ENCODE measurements at regions not wholly inside any gene's neighbourhood (a gene's known extent, or its start where the extent isn't known, plus 50 kb on each side); places are given as distances from the start of the nearest gene placed in this dataset.

DNA sequence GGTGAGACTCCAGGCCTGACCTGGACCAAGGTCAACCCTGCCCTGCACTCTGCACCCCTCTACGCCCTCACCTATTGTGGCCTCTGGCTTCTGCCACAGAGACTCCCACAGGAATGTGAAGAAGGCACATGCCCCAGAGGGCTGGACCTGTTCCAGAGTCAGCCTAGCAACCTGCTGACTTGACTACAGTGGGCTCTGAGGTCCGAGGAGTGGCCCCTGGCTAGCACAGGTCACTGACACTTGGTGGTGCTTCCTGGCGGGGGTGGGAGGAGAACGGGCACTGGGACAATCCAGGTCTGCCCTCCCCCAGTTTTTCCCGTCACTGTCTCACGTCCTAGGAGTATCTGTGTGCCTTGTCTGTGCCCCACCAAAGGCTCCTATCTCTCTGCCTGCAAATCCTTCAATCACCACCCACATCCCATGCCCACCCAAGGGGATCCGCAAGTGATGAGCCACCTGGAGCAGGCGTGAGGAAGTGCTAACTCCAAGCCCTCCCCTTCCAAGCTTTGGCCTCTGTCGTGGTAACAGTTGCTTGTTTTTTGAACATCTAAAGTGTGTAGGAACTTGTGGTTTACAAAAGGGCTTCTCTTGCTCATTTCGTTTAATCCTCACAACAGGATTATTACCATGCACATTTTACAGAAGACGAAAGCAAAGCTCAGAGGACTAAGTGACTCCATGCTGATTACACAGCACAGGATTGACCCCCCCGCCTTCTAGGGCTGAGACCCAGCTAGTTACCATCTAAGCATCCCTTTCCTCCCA is 86.2 kb downstream of the MCFD2 start:
- no peaks in the 10 kb centered on the region for H3K36me3 Mint-ChIP-seq (ENCODE audit: low read depth)
- TF ChIP-seq, protein P1, sequence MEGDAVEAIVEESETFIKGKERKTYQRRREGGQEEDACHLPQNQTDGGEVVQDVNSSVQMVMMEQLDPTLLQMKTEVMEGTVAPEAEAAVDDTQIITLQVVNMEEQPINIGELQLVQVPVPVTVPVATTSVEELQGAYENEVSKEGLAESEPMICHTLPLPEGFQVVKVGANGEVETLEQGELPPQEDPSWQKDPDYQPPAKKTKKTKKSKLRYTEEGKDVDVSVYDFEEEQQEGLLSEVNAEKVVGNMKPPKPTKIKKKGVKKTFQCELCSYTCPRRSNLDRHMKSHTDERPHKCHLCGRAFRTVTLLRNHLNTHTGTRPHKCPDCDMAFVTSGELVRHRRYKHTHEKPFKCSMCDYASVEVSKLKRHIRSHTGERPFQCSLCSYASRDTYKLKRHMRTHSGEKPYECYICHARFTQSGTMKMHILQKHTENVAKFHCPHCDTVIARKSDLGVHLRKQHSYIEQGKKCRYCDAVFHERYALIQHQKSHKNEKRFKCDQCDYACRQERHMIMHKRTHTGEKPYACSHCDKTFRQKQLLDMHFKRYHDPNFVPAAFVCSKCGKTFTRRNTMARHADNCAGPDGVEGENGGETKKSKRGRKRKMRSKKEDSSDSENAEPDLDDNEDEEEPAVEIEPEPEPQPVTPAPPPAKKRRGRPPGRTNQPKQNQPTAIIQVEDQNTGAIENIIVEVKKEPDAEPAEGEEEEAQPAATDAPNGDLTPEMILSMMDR (IDR thresholded peaks at IDR 0.05; ENCODE audit: unreplicated experiment in 3 of 3) = no peak
- peaks cover 5% of the 10 kb centered on the region for H3K4me1 Mint-ChIP-seq
- H3K9me3 Mint-ChIP-seq = peaks cover 5% of the 10 kb centered on the region
- H3K4me3 Mint-ChIP-seq = no peak overlapping the region
- peak overlapping the region in 1 of 3 experiments; percentile 22 for H3K27ac Mint-ChIP-seq
- no peaks in the 10 kb centered on the region for H3K27me3 Mint-ChIP-seq (ENCODE audit: low read depth)

DNA sequence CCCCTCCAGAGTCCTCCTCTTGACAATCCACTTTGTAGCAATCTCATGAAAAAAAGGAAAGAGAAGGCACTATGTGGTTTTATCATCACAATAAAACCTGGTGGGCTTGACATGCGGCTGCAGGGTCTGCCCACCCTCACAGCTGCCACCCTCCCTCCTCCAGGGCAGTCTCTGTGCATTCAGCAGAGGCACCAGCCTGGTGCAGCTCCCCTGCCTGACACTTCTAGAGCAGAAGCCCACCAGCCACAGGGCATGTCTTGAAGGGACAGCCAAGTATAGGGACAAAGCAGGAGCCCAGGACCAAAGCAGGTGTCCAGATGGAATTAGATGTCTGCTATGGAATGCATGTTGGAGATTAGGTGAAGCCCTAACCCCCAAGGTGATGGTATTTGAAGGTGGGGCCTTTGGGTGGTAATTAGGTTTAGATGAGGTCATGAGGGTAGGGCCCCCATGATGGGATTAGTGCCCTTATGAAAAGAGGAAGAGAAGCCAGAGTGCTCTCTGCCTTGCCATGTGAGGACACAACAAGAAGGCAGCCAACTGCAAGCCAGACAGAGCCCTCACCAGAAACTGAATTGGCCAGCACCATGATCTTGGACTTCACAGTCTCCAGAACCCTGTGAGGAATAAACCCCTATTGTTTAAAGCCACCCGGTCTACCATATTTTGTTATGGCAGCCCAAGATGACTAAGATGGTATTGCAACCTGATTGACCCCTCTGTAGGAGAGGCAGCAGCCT is 86.9 kb downstream of the MCFD2 start:
- H3K27me3 Mint-ChIP-seq (ENCODE audit: low read depth) = no peaks in the 10 kb centered on the region
- H3K9me3 Mint-ChIP-seq = peaks cover 3% of the 10 kb centered on the region
- TF ChIP-seq, protein P1 (IDR thresholded peaks at IDR 0.05; ENCODE audit: unreplicated experiment in 3 of 3) = no peak
- no peak overlapping the region for H3K4me3 Mint-ChIP-seq
- peaks cover 5% of the 10 kb centered on the region for H3K4me1 Mint-ChIP-seq
- H3K27ac Mint-ChIP-seq = peak overlapping the region in 1 of 3 experiments; percentile 74
- no peaks in the 10 kb centered on the region for H3K36me3 Mint-ChIP-seq (ENCODE audit: low read depth)

DNA sequence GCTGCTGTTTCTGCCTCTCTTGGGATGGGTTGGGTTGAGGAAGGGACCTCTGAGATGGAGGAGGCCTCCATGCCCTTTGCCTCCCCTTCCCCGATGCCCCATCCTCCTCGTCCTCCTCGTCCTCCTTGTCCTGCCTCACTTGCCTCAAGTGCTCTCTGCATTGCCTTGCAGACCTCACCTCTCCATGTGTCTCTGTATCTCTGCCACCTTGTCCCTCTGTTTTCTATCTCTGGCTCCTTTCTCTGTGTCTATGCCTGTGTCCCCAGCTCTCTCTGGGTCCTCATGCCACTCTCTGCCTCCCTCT is 87.5 kb downstream of the MCFD2 start:
- TF ChIP-seq, protein P1 (IDR thresholded peaks at IDR 0.05; ENCODE audit: unreplicated experiment in 3 of 3) = no peak
- no peaks in the 10 kb centered on the region for H3K36me3 Mint-ChIP-seq (ENCODE audit: low read depth)
- peaks cover 5% of the 10 kb centered on the region for H3K4me1 Mint-ChIP-seq
- H3K9me3 Mint-ChIP-seq = no peaks in the 10 kb centered on the region
- peak overlapping the region in 1 of 3 experiments; percentile 74 for H3K27ac Mint-ChIP-seq
- peaks cover 1% of the 10 kb centered on the region for H3K27me3 Mint-ChIP-seq (ENCODE audit: low read depth)
- H3K4me3 Mint-ChIP-seq = no peak overlapping the region

DNA sequence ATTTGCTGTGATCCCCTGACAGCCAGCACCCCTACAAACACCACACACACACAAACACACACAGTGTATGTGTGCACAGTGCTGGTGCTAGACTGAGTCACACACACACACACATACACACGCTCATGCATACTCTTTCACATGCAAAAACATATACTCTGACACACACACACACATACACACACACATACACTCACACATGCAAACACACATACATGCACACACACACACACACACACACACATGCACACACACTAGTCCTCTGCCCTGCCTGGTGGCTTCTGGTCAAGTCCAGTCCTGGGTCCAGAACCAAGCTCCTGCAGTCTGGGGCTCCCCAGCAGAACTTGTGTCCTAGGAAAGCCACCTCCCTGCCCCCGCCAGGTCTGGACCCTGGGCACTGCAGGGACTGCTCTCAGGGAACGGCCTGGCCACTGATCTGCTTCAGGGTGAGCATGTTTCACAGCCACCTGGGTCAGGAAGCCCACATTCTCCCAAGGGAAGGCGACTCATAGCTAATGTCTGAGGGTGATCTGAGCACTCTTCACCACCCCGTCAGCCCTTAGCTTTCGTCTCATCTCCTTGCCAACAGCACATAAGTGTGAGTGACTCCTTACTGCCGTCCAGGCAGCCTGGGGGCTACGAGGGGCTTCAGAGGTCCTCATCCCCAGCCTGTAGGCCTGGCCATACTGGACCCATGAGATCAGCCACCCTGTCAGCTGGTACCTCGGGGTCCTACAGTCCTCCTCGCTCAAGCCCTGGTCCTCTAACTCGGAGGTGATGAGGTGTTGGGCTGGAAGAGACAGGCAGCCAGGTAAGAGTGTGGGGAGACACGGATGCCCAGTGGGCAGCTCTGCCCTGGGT is 88.1 kb downstream of the MCFD2 start:
- H3K4me3 Mint-ChIP-seq = no peak overlapping the region
- peaks cover 4% of the 10 kb centered on the region for H3K27me3 Mint-ChIP-seq (ENCODE audit: low read depth)
- peaks cover 5% of the 10 kb centered on the region for H3K4me1 Mint-ChIP-seq
- H3K36me3 Mint-ChIP-seq (ENCODE audit: low read depth) = no peaks in the 10 kb centered on the region
- no peaks in the 10 kb centered on the region for H3K9me3 Mint-ChIP-seq
- TF ChIP-seq, protein P1 (IDR thresholded peaks at IDR 0.05; ENCODE audit: unreplicated experiment in 3 of 3) = no peak
- peak overlapping the region in 2 of 3 experiments; percentile 10 to 30 for H3K27ac Mint-ChIP-seq

DNA sequence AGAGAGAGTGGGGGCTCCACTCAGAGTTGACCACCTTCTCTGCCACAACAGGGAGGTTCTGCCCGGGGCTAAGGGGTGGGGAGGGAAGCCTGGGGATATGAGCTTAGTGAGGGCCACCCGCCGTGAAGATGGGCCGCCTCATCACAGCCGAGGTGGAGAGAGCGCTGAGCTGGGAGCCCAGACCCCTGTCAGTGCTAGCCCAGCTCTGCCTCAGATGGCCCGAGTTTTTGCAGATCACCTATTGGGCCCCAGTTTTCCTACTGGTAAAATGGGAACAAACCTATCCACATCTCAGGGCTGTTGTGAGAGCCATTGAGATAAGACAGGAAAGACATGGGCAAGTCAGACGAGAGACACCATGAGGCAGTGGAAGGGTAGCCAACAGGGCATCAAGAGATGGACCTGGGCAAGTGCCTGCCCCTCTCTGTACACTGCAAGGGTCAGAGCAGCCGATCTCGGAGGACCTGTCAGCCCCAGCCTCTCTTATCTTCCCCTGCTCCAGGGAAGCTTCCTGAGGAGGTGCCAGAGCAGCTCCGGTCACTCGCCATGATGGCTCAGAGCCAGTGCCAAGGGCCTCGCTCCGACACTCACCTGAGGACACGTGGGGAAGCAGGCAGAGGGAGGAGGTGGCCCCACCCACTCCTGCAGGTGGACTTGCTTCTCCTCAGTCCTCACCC is 88.9 kb downstream of the MCFD2 start:
- Mint-ChIP-seq H3K9me3 (no peaks in the 10 kb centered on the region), H3K27ac (peak overlapping the region in 2 of 3 experiments; percentile 10 to 30), H3K4me1 (peaks cover 5% of the 10 kb centered on the region), H3K27me3 (ENCODE audit: low read depth) (peaks cover 4% of the 10 kb centered on the region), H3K4me3 (no peak overlapping the region), H3K36me3 (ENCODE audit: low read depth) (no peaks in the 10 kb centered on the region)
- TF ChIP-seq, protein P1 (IDR thresholded peaks at IDR 0.05; ENCODE audit: unreplicated experiment in 3 of 3) = no peak
